IPS-15b (cell line): ENCODE measurements at regions not wholly inside any gene's neighbourhood (a gene's known extent, or its start where the extent isn't known, plus 50 kb on each side); places are given as distances from the start of the nearest gene placed in this dataset.
"Not testable (repeated sequence)": the region's sequence is repeated elsewhere in the genome, so short reads cannot be mapped to it uniquely, and the experiment has no call there.

ENCODE experiments used
- H3K27me3 ChIP-seq: one replicate; pipeline ENCODE4 v1.6.1; 2013; ENCODE audit warnings: low read length; ENCODE audit not compliant: control insufficient read depth, insufficient read depth
- H3K36me3 ChIP-seq: one replicate; pipeline ENCODE4 v1.6.1; 2013; ENCODE audit warnings: low read length; ENCODE audit not compliant: control insufficient read depth, insufficient read depth
- H3K4me1 ChIP-seq: one replicate; pipeline ENCODE4 v1.6.1; 2013; ENCODE audit warnings: mild to moderate bottlenecking, low read length; ENCODE audit not compliant: control insufficient read depth, insufficient read depth
- H3K4me3 ChIP-seq: one replicate; pipeline ENCODE4 v1.5.1; 2013; ENCODE audit warnings: low read depth, low read length
- H3K9ac ChIP-seq: one replicate; pipeline ENCODE4 v1.6.1; 2013; ENCODE audit warnings: low read depth, mild to moderate bottlenecking, low read length
- H3K9me3 ChIP-seq: one replicate; pipeline ENCODE4 v1.6.1; 2013; ENCODE audit warnings: mild to moderate bottlenecking, low read length; ENCODE audit not compliant: control insufficient read depth, insufficient read depth

DNA sequence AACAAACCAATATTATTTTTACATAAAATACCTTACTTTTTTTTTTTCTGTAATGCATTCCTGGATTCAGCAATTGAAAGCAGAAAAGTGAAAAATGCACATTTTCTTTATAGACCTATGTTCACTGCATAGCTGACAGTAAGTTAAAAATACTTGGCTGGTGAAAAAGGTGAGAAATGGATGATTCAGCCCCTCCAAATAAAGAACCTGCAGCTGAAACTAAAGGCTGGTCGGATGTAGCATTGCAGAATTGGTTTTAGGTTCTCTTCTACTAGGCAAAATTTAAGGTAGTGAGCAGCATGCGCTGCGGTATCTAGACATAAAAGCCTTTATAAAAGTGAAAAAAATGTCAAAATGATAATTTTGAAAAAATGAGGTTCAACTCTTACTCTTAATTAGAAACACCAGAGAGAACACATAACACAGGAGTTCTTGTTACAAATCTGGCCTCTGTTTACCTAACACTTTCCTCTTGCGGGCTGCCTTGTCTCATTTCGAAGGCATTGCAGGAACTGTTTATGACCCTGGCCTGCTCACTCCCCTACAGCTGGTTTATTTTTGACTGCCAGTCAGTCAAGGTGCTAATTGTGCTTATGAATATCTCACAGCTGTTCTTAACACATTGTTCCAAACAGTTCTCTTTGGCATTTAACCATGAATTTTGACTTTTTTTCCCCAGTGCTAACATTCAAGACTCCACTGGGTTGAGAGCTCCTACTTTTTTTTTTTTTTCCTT, 455.4 kb upstream of the TBL1XR1 start:
- no peaks in the 10 kb centered on the region for H3K36me3 ChIP-seq
- H3K27me3 ChIP-seq = no peaks in the 10 kb centered on the region
- no peaks in the 10 kb centered on the region for H3K4me1 ChIP-seq
- no peaks in the 10 kb centered on the region for H3K9me3 ChIP-seq
- no peak overlapping the region for H3K4me3 ChIP-seq
- no peak overlapping the region for H3K9ac ChIP-seq

DNA sequence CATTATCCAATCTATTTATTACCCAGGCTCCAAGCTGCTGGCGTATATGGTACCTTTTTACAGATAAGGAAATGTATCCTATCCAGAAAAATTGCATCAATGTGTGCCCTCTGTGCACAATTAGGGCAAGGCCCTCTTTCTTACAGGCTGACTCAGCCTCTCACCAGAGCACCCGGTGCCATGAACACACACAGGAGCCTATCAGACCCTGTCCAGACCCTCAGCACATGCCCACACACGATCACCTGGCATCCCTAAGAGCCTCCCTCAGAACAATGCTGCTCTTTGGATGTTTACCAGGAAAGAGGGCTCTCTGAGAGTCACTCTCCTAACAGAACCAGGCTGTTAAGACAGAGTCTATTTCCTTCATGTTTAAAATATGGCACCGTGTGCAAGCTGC, 460.0 kb upstream of the TBL1XR1 start:
- Histone ChIP-seq H3K27me3 (no peaks in the 10 kb centered on the region), H3K4me3 (no peak overlapping the region), H3K4me1 (no peaks in the 10 kb centered on the region), H3K36me3 (no peaks in the 10 kb centered on the region), H3K9ac (no peak overlapping the region), H3K9me3 (no peaks in the 10 kb centered on the region)

GRCh38 chr3:177658354-177658753, 461.1 kb upstream of the TBL1XR1 start:
- H3K4me3 ChIP-seq = no peak overlapping the region
- no peaks in the 10 kb centered on the region for H3K27me3 ChIP-seq
- H3K36me3 ChIP-seq = no peaks in the 10 kb centered on the region
- no peak overlapping the region for H3K9ac ChIP-seq
- H3K9me3 ChIP-seq = no peaks in the 10 kb centered on the region
- no peaks in the 10 kb centered on the region for H3K4me1 ChIP-seq

- not testable (repeated sequence) for H3K36me3 ChIP-seq, H3K9ac ChIP-seq, H3K4me1 ChIP-seq
Observed at GRCh38 chr3:177664380-177665103, 467.3 kb upstream of the TBL1XR1 start.

GRCh38 chr3:177665122-177665808, 468.0 kb upstream of the TBL1XR1 start:
- H3K9ac ChIP-seq = no peak overlapping the region
- H3K4me3 ChIP-seq = no peak overlapping the region
- no peaks in the 10 kb centered on the region for H3K27me3 ChIP-seq
- H3K4me1 ChIP-seq = no peaks in the 10 kb centered on the region
- H3K9me3 ChIP-seq = peaks cover 10% of the 10 kb centered on the region
- H3K36me3 ChIP-seq = peaks cover 3% of the 10 kb centered on the region

More at GRCh38 chr3:177664380-177665103, 467.3 kb upstream of the TBL1XR1 start:
- not testable (repeated sequence) for H3K27me3 ChIP-seq, H3K4me3 ChIP-seq, H3K9me3 ChIP-seq

DNA sequence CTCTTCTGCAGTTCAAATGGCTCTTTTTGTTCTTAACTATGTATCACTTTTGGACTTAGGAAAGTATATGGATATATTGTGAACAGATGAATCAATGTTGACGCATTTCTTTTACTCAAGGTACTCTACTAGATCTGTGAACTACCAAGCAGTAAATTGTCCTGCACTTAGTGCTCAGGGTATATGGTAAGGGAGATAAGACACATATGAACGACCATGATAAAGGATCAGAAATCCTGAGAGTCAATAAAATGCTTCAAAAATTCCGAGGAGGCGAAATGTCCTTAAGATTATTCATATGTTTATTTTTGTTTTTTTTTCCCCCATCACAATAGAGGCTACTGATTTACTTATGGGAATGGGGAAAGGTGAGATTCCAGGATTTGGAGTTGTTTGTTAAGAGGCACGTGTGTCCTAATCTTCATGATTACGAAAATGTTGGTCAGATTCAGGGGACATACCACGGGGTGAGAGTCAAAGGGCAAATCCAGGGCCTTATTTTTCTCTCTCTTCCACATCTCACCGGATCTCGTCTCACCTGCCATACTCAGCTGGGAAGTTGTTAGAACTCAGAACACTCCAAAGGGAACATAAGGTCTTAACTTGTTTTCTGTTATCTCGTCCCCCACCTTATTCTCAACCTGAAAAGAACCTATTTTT, 475.1 kb upstream of the TBL1XR1 start:
- H3K9me3 ChIP-seq = no peaks in the 10 kb centered on the region

DNA sequence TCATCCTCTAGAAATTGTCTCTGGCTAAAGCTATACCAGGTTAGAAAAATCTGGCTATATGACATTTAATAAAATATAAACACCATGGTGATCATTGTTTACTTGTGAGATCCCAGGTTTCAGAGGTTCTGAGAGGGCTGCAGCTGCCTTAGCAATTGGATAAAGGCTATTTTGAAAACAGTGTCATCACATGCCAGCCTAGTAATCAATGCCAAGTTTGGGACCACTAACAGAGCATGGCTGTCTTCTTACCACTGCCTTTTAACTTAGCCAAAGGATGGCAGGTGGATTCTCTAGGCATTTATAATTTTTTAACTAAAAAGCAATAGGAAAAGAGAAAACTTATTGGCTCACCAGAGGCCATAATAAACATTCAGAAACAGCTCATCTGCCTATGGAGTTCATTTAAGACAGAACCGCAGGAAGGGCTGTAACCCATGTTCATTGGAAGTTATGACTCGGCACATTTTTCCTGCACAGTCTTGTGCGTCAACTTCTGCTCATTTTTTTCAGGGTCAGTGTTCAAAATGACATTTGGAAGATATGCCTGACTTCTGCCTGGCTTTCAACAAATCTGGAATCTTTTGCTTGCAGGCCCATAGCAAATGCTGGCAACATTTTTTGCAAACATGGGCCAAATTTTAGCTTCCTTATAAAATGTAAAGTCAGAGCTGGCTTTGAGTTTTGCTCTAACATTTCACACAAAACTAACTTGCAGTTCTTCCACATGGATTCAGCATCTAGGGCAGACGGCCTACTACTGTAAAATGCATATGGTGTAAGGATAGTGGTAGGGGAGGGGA, 476.0 kb upstream of the TBL1XR1 start:
- H3K4me3 ChIP-seq = no peak overlapping the region
- H3K9ac ChIP-seq = no peak overlapping the region
- H3K9me3 ChIP-seq = no peaks in the 10 kb centered on the region
- no peaks in the 10 kb centered on the region for H3K27me3 ChIP-seq
- H3K4me1 ChIP-seq = no peaks in the 10 kb centered on the region
- H3K36me3 ChIP-seq = no peaks in the 10 kb centered on the region

More for the DNA sequence above, 475.1 kb upstream of the TBL1XR1 start:
- Histone ChIP-seq H3K4me3 (no peak overlapping the region), H3K4me1 (no peaks in the 10 kb centered on the region), H3K9ac (no peak overlapping the region), H3K27me3 (no peaks in the 10 kb centered on the region), H3K36me3 (no peaks in the 10 kb centered on the region)

DNA sequence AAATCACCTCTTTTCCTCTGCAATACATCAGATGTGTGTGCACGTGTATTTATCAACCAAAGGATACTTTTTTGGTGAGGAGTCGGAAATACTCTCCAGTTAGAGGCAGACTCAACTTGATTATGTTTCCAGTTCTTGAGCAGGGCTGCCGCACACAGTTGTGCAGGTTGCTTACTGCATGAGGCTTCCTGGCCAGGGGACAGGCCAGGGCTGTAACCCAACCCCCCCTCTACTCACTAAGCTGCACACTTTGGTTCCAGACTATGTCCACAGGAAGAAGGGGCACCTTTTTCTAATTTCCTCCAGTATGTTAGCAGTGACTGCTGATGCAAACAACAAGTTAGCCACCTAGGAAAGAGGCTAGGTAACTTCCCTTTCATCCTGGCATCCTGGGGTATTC, 476.9 kb upstream of the TBL1XR1 start:
- no peaks in the 10 kb centered on the region for H3K4me1 ChIP-seq
- no peaks in the 10 kb centered on the region for H3K9me3 ChIP-seq
- H3K4me3 ChIP-seq = no peak overlapping the region
- H3K27me3 ChIP-seq = no peaks in the 10 kb centered on the region
- H3K36me3 ChIP-seq = no peaks in the 10 kb centered on the region
- no peak overlapping the region for H3K9ac ChIP-seq

DNA sequence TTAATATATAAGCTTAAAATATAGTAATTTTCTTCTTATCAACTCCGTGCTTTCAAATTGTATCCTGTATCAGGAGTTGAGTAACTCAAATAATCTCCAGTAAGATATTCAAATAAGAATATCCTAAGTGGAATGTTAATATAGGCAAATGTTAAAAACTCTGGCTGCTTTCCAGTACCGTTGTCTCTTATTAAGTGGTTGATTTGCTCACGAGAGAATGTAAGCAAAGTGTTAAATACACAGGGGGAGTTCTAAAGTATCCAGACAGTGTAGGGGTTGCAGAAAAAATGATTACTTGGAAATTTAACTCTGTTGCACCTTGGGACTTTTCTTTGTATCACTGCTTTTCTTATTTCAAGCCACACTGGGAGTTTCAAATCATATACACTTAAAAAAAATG, 478.9 kb upstream of the TBL1XR1 start:
- Histone ChIP-seq H3K27me3 (no peaks in the 10 kb centered on the region), H3K9me3 (no peaks in the 10 kb centered on the region), H3K9ac (no peak overlapping the region), H3K36me3 (no peaks in the 10 kb centered on the region), H3K4me3 (no peak overlapping the region), H3K4me1 (no peaks in the 10 kb centered on the region)

- H3K4me1 ChIP-seq = no peaks in the 10 kb centered on the region
- no peak overlapping the region for H3K9ac ChIP-seq
- no peaks in the 10 kb centered on the region for H3K9me3 ChIP-seq
- no peak overlapping the region for H3K4me3 ChIP-seq
- H3K36me3 ChIP-seq = no peaks in the 10 kb centered on the region
- H3K27me3 ChIP-seq = no peaks in the 10 kb centered on the region
Observed at GRCh38 chr3:177676947-177677587, 479.8 kb upstream of the TBL1XR1 start.
